ENCODE measurements at regions not wholly inside any gene's neighbourhood (a gene's known extent, or its start where the extent isn't known, plus 50 kb on each side); places are given as distances from the start of the nearest gene placed in this dataset.

GRCh38 chr6:33949877-33950435, 146.2 kb upstream of the MLN start:
- peaks cover 11% of the 10 kb centered on the region for H3K4me1 ChIP-seq (ENCODE audit: control insufficient read depth, insufficient read depth, low read length)
- no peaks in the 10 kb centered on the region for H3K27me3 ChIP-seq (ENCODE audit: control insufficient read depth, insufficient read depth, low read length)
- no peaks in the 10 kb centered on the region for H3K36me3 ChIP-seq (ENCODE audit: control insufficient read depth, insufficient read depth, low read length)
- H3K4me3 ChIP-seq (ENCODE audit: low read depth, low read length) = no peak overlapping the region
- no peaks in the 10 kb centered on the region for H3K9me3 ChIP-seq (ENCODE audit: control insufficient read depth, insufficient read depth, low read length)
- H3K9ac ChIP-seq (ENCODE audit: low read depth, low read length) = no peak overlapping the region

DNA sequence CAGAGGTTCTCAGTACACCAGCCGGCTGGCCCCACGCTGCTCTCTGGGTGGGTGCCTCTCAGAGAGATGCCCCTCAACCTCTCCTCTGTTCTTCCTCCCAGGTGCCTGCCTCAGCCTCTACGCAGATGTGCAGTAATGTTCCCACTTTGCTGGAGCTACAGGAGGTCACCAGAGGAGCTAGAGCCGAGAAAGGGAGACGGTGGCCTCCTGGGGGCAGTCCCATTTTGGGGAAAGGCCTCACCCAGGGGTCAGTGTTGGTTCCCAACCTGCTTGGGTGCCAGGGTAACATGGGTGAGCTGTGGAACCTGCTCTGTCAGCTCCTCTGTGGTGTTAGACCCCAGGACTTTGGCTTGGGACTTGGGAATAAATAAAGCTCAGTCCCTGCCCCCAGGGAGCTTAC, 145.3 kb upstream of the MLN start:
- Histone ChIP-seq H3K27me3 (ENCODE audit: control insufficient read depth, insufficient read depth, low read length) (no peaks in the 10 kb centered on the region), H3K36me3 (ENCODE audit: control insufficient read depth, insufficient read depth, low read length) (no peaks in the 10 kb centered on the region), H3K4me1 (ENCODE audit: control insufficient read depth, insufficient read depth, low read length) (peaks cover 11% of the 10 kb centered on the region), H3K9ac (ENCODE audit: low read depth, low read length) (no peak overlapping the region), H3K9me3 (ENCODE audit: control insufficient read depth, insufficient read depth, low read length) (no peaks in the 10 kb centered on the region), H3K4me3 (ENCODE audit: low read depth, low read length) (no peak overlapping the region)

DNA sequence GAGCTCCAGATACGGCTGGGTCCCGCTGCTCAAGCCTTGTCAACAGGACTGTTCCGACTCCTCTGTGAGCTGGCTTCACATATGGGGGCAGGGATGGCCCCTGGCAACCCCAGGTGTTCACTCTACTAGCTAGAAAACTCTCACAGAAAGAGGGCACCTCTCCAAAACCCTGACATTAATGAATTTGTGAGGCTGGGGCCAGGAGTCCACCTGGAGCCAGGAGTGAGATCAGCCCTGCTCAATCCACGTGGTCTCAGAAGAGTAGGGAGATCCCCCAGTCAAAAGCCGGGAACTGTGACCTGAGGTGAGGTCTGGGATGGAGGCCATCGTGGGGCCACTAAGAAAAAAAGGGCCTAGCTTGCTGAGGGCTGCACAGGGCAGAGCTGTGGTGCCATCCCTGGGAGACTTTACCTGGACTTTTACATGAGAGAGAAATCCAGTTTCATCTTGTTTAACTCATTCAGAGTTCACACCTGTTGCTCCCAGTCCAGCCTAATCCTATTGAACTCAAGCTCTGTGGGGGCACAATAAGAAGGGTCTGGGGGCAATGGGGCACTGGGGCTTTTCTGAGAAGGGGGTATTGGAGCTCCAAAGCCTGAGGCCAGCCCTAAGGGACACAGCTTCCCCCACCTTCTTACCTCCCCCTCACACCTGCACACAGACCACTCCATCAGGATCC, 144.3 kb upstream of the MLN start:
- no peaks in the 10 kb centered on the region for H3K36me3 ChIP-seq (ENCODE audit: control insufficient read depth, insufficient read depth, low read length)
- H3K9ac ChIP-seq (ENCODE audit: low read depth, low read length) = no peak overlapping the region
- H3K4me3 ChIP-seq (ENCODE audit: low read depth, low read length) = no peak overlapping the region
- peaks cover 2% of the 10 kb centered on the region for H3K27me3 ChIP-seq (ENCODE audit: control insufficient read depth, insufficient read depth, low read length)
- no peaks in the 10 kb centered on the region for H3K9me3 ChIP-seq (ENCODE audit: control insufficient read depth, insufficient read depth, low read length)
- peaks cover 11% of the 10 kb centered on the region for H3K4me1 ChIP-seq (ENCODE audit: control insufficient read depth, insufficient read depth, low read length)

GRCh38 chr6:33947047-33947446, 143.2 kb upstream of the MLN start:
- H3K36me3 ChIP-seq (ENCODE audit: control insufficient read depth, insufficient read depth, low read length) = no peaks in the 10 kb centered on the region
- no peak overlapping the region for H3K9ac ChIP-seq (ENCODE audit: low read depth, low read length)
- H3K4me3 ChIP-seq (ENCODE audit: low read depth, low read length) = no peak overlapping the region
- H3K9me3 ChIP-seq (ENCODE audit: control insufficient read depth, insufficient read depth, low read length) = no peaks in the 10 kb centered on the region
- H3K27me3 ChIP-seq (ENCODE audit: control insufficient read depth, insufficient read depth, low read length) = peaks cover 2% of the 10 kb centered on the region
- peaks cover 11% of the 10 kb centered on the region for H3K4me1 ChIP-seq (ENCODE audit: control insufficient read depth, insufficient read depth, low read length)

GRCh38 chr6:33945931-33946330, 142.1 kb upstream of the MLN start:
- Histone ChIP-seq H3K4me3 (ENCODE audit: low read depth, low read length) (no peak overlapping the region), H3K9ac (ENCODE audit: low read depth, low read length) (no peak overlapping the region), H3K4me1 (ENCODE audit: control insufficient read depth, insufficient read depth, low read length) (peaks cover 8% of the 10 kb centered on the region), H3K27me3 (ENCODE audit: control insufficient read depth, insufficient read depth, low read length) (peaks cover 2% of the 10 kb centered on the region), H3K9me3 (ENCODE audit: control insufficient read depth, insufficient read depth, low read length) (no peaks in the 10 kb centered on the region), H3K36me3 (ENCODE audit: control insufficient read depth, insufficient read depth, low read length) (no peaks in the 10 kb centered on the region)

- Histone ChIP-seq H3K4me3 (ENCODE audit: low read depth, low read length) (no peak overlapping the region), H3K27me3 (ENCODE audit: control insufficient read depth, insufficient read depth, low read length) (peaks cover 2% of the 10 kb centered on the region), H3K9me3 (ENCODE audit: control insufficient read depth, insufficient read depth, low read length) (no peaks in the 10 kb centered on the region), H3K36me3 (ENCODE audit: control insufficient read depth, insufficient read depth, low read length) (no peaks in the 10 kb centered on the region), H3K9ac (ENCODE audit: low read depth, low read length) (no peak overlapping the region), H3K4me1 (ENCODE audit: control insufficient read depth, insufficient read depth, low read length) (no peaks in the 10 kb centered on the region)
Observed at GRCh38 chr6:33944686-33945411, 141.0 kb upstream of the MLN start.

GRCh38 chr6:33936886-33937285, 133.1 kb upstream of the MLN start:
- Histone ChIP-seq H3K4me1 (ENCODE audit: control insufficient read depth, insufficient read depth, low read length) (peaks cover 4% of the 10 kb centered on the region), H3K9ac (ENCODE audit: low read depth, low read length) (no peak overlapping the region), H3K27me3 (ENCODE audit: control insufficient read depth, insufficient read depth, low read length) (no peaks in the 10 kb centered on the region), H3K4me3 (ENCODE audit: low read depth, low read length) (no peak overlapping the region), H3K36me3 (ENCODE audit: control insufficient read depth, insufficient read depth, low read length) (no peaks in the 10 kb centered on the region), H3K9me3 (ENCODE audit: control insufficient read depth, insufficient read depth, low read length) (no peaks in the 10 kb centered on the region)

- H3K36me3 ChIP-seq (ENCODE audit: control insufficient read depth, insufficient read depth, low read length) = no peaks in the 10 kb centered on the region
- H3K9me3 ChIP-seq (ENCODE audit: control insufficient read depth, insufficient read depth, low read length) = no peaks in the 10 kb centered on the region
- H3K27me3 ChIP-seq (ENCODE audit: control insufficient read depth, insufficient read depth, low read length) = no peaks in the 10 kb centered on the region
- H3K4me1 ChIP-seq (ENCODE audit: control insufficient read depth, insufficient read depth, low read length) = peaks cover 4% of the 10 kb centered on the region
- no peak overlapping the region for H3K4me3 ChIP-seq (ENCODE audit: low read depth, low read length)
- H3K9ac ChIP-seq (ENCODE audit: low read depth, low read length) = no peak overlapping the region
Observed at GRCh38 chr6:33935439-33936080, 131.8 kb upstream of the MLN start.

DNA sequence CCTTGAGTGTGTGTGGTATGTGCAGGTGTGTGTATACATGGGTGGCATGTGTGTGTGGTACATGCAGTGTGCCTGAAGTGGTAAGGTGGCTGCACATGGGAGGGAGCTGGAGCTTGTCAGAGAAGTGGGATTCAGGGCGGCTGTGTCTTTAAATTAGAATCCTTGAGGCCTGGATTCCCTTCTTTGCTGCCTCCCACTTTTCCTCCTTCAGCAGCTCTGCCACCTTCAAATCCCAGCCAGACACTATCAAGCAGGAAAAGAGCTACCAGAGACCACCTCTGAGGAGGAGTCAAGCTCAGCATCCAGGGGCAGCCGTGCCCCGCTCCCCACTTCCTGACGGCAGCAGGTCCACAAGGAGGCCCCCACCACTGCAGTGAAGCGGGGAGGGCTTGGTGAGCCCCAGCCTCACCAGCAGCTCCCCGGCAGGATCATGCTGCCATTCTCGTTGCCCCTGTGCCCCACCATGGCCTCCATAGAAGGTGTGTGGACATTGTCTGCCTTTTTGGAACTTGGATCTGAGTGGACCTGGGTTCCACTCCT, 131.0 kb upstream of the MLN start:
- Histone ChIP-seq H3K27me3 (ENCODE audit: control insufficient read depth, insufficient read depth, low read length) (no peaks in the 10 kb centered on the region), H3K4me1 (ENCODE audit: control insufficient read depth, insufficient read depth, low read length) (peaks cover 4% of the 10 kb centered on the region), H3K9ac (ENCODE audit: low read depth, low read length) (no peak overlapping the region), H3K4me3 (ENCODE audit: low read depth, low read length) (no peak overlapping the region), H3K9me3 (ENCODE audit: control insufficient read depth, insufficient read depth, low read length) (no peaks in the 10 kb centered on the region), H3K36me3 (ENCODE audit: control insufficient read depth, insufficient read depth, low read length) (no peaks in the 10 kb centered on the region)

- H3K27me3 ChIP-seq (ENCODE audit: control insufficient read depth, insufficient read depth, low read length) = no peaks in the 10 kb centered on the region
- no peaks in the 10 kb centered on the region for H3K9me3 ChIP-seq (ENCODE audit: control insufficient read depth, insufficient read depth, low read length)
- peaks cover 4% of the 10 kb centered on the region for H3K4me1 ChIP-seq (ENCODE audit: control insufficient read depth, insufficient read depth, low read length)
- H3K4me3 ChIP-seq (ENCODE audit: low read depth, low read length) = no peak overlapping the region
- H3K36me3 ChIP-seq (ENCODE audit: control insufficient read depth, insufficient read depth, low read length) = no peaks in the 10 kb centered on the region
- no peak overlapping the region for H3K9ac ChIP-seq (ENCODE audit: low read depth, low read length)
Observed at GRCh38 chr6:33933101-33933500, 129.3 kb upstream of the MLN start.

DNA sequence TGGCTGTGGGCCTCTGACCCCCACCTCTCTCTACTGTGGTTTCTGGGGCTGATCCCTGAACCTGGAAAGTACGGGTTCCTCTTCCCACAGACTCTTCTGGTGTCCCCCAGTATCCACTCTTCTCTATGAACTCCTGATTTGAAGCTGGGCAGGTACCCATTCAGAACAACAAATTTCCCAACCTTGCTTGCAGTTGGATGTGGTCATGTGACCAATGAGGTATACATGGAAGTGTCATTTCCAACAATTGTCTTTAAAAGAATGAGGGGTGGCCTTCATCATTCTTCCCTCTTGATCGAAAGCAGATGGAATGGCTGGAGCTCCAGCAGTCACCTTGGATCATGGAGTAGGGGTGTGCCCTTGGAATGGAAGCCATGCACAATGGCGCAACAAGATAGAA, 128.0 kb upstream of the MLN start:
- no peak overlapping the region for H3K4me3 ChIP-seq (ENCODE audit: low read depth, low read length)
- no peaks in the 10 kb centered on the region for H3K9me3 ChIP-seq (ENCODE audit: control insufficient read depth, insufficient read depth, low read length)
- H3K36me3 ChIP-seq (ENCODE audit: control insufficient read depth, insufficient read depth, low read length) = no peaks in the 10 kb centered on the region
- H3K9ac ChIP-seq (ENCODE audit: low read depth, low read length) = no peak overlapping the region
- H3K27me3 ChIP-seq (ENCODE audit: control insufficient read depth, insufficient read depth, low read length) = no peaks in the 10 kb centered on the region
- peaks cover 7% of the 10 kb centered on the region for H3K4me1 ChIP-seq (ENCODE audit: control insufficient read depth, insufficient read depth, low read length)
